Activated CD4-positive, alpha-beta T cell treated with anti-CD3 and anti-CD28 coated beads for 36 hours (primary cell): ENCODE measurements at regions not wholly inside any gene's neighbourhood (a gene's known extent, or its start where the extent isn't known, plus 50 kb on each side); places are given as distances from the start of the nearest gene placed in this dataset.

Experiments used
- ATAC-seq: fragments of 200-7000 bp; cut with Tn5 transposase; one replicate; pipeline ENCODE4 v1.10.0; 2021; ENCODE audit warnings: mild to moderate bottlenecking, moderate library complexity
- CTCF ChIA-PET: fragments of 350-600 bp; sonication (Branson Sonifier 250); formaldehyde crosslinking; loops from one replicate; lab custom pipeline; 2021; ENCODE audit warnings: antibody characterized with exemption; lab: Charles Lee
- POLR2A ChIA-PET: fragments of 350-600 bp; sonication (Branson Sonifier 250); formaldehyde crosslinking; loops from one replicate; lab custom pipeline; 2021; ENCODE audit warnings: antibody characterized with exemption, inconsistent platforms; lab: Charles Lee
- DNase-seq: peaks from one replicate; pipeline ENCODE4 v3.0.0-alpha.2; 2020
- H3K27ac Mint-ChIP-seq: one replicate; pipeline ENCODE4 v1.8.0; 2021; ENCODE audit warnings: mixed read lengths
- H3K27me3 Mint-ChIP-seq: one replicate; pipeline ENCODE4 v1.8.0; 2021; ENCODE audit warnings: mixed read lengths
- H3K36me3 Mint-ChIP-seq: one replicate; pipeline ENCODE4 v1.8.0; 2021; ENCODE audit warnings: low read depth, mixed read lengths
- H3K4me1 Mint-ChIP-seq: one replicate; pipeline ENCODE4 v1.8.0; 2021; ENCODE audit warnings: mixed read lengths
- H3K4me3 Mint-ChIP-seq: one replicate; pipeline ENCODE4 v1.8.0; 2021; ENCODE audit warnings: mild to moderate bottlenecking, moderate library complexity, mixed read lengths
- H3K9me3 Mint-ChIP-seq: one replicate; pipeline ENCODE4 v1.8.0; 2021; ENCODE audit warnings: low read depth, mixed read lengths
- intact Hi-C, 2 experiments: fragments of 100-400 bp; cut with DNase I in 1 of 2; cut with micrococcal nuclease in 1 of 2; formaldehyde crosslinking; loops; one replicate each; pipeline versions ENCODE4 v1.14.2 to v1.15.1; 2022 to 2024; cut with DNase I, micrococcal nuclease

- H3K4me3 Mint-ChIP-seq: no peak overlapping the region
- peaks cover 3% of the 10 kb centered on the region for H3K9me3 Mint-ChIP-seq
- no peak overlapping the region for H3K27ac Mint-ChIP-seq
- POLR2A ChIA-PET: no interaction called here
- no peaks in the 10 kb centered on the region for H3K27me3 Mint-ChIP-seq
- intact Hi-C loops: no loop called here
- ATAC-seq: no peak
- CTCF ChIA-PET: interaction anchor here (1.3 kb wide), 1 partner anchor 155 kb away, joined by 3 read pairs; no protein-coding TSS in a partner anchor
- peaks cover 4% of the 10 kb centered on the region for H3K36me3 Mint-ChIP-seq
- DNase-seq: no peak
- H3K4me1 Mint-ChIP-seq: peaks cover 82% of the 10 kb centered on the region
These were observed 71.0 kb downstream of the COQ2 start for GRCh38 chr4:83213640-83214039.

- peak; percentile 91 for ATAC-seq
- peak overlapping the region; percentile 12 for H3K4me3 Mint-ChIP-seq
- peaks cover 4% of the 10 kb centered on the region for H3K36me3 Mint-ChIP-seq
- intact Hi-C loops: no loop called here
- CTCF ChIA-PET: interaction anchor here (1.0 to 1.2 kb wide), 3 partner anchors 12 to 54 kb away, joined by 3 to 4 read pairs (median 3); no protein-coding TSS in a partner anchor
- H3K9me3 Mint-ChIP-seq: peaks cover 3% of the 10 kb centered on the region
- peaks cover 68% of the 10 kb centered on the region for H3K4me1 Mint-ChIP-seq
- POLR2A ChIA-PET: interaction anchor here (0.6 kb wide), 2 partner anchors 23 to 322 kb away, joined by 4 read pairs; no protein-coding TSS in a partner anchor
- peak overlapping the region; percentile 77 for H3K27ac Mint-ChIP-seq
- peak; percentile 55 for DNase-seq
- no peaks in the 10 kb centered on the region for H3K27me3 Mint-ChIP-seq
These were observed 72.4 kb downstream of the COQ2 start for GRCh38 chr4:83212041-83212851.

DNA sequence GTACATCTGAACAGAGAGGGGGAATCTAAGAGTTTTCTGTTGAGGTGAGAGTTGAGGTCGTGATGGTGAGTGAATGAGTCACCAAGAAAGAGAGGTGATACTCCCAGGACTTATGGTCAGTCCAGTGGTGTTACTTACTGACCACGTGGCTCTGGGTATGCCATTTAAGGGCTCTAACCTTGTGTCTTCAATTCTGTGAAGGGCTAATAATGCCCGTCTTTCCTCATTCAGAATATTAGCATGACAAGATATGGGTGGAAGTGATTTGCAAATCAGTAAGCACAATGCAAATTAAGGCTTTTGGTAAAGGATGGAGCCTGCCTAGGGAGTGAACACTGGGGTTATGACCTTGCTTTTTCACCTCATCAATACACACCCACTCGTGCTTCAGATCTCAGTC lies 75.2 kb downstream of the COQ2 start:
- DNase-seq (no peak), ATAC-seq (no peak)
- Mint-ChIP-seq H3K27ac (no peak overlapping the region), H3K4me1 (peaks cover 46% of the 10 kb centered on the region), H3K9me3 (peaks cover 3% of the 10 kb centered on the region), H3K36me3 (no peaks in the 10 kb centered on the region), H3K4me3 (no peak overlapping the region), H3K27me3 (no peaks in the 10 kb centered on the region)
- ChIA-PET CTCF (interaction anchor here (0.5 to 1.6 kb wide), 3 partner anchors 11 to 59 kb away, joined by 3 to 4 read pairs (median 3); no protein-coding TSS in a partner anchor), POLR2A (no interaction called here)
- intact Hi-C loops: no loop called here

- Mint-ChIP-seq H3K4me3 (no peak overlapping the region), H3K36me3 (no peaks in the 10 kb centered on the region), H3K27me3 (no peaks in the 10 kb centered on the region), H3K9me3 (peaks cover 3% of the 10 kb centered on the region), H3K4me1 (peaks cover 45% of the 10 kb centered on the region), H3K27ac (no peak overlapping the region)
- POLR2A ChIA-PET: no interaction called here
- no peak for ATAC-seq
- intact Hi-C loops: no loop called here
- no peak for DNase-seq
- CTCF ChIA-PET: interaction anchor here (1.6 kb wide), 1 partner anchor 28 kb away, joined by 4 read pairs; no protein-coding TSS in a partner anchor
These were observed 75.9 kb downstream of the COQ2 start for GRCh38 chr4:83208371-83209365.

DNA sequence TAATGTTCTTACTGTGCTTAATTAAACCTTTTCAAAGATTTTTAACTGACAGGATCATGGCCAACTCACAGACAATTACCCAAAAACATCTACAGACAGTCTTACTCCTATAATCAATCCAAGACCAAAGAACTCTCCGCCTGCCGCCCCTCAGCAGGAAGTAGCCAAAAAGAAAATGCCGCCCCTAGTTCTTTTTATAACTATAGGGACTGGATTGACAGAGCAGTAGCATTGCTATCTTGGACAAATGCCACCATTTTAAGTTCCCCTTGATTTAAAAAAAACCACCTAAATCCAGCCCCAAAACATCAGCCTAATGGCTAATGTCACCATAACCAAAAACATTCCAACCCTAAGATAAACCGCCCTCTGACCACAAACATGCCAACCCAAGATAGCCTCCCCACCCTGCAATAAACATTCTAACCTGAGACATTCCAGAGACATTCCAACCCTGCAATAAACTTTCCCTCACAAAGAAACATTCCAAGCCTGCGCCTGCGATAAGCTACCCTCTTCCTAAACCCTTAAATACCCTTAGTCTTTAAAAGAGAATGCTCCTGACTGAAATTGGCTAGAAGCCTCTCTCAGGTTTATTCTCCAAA lies 77.0 kb downstream of the COQ2 start:
- Mint-ChIP-seq H3K4me1 (peaks cover 34% of the 10 kb centered on the region), H3K36me3 (no peaks in the 10 kb centered on the region), H3K27me3 (no peaks in the 10 kb centered on the region), H3K27ac (no peak overlapping the region), H3K9me3 (no peaks in the 10 kb centered on the region), H3K4me3 (no peak overlapping the region)
- ChIA-PET POLR2A (no interaction called here), CTCF (no interaction called here)
- DNase-seq (no peak), ATAC-seq (no peak)
- intact Hi-C loops: no loop called here

DNA sequence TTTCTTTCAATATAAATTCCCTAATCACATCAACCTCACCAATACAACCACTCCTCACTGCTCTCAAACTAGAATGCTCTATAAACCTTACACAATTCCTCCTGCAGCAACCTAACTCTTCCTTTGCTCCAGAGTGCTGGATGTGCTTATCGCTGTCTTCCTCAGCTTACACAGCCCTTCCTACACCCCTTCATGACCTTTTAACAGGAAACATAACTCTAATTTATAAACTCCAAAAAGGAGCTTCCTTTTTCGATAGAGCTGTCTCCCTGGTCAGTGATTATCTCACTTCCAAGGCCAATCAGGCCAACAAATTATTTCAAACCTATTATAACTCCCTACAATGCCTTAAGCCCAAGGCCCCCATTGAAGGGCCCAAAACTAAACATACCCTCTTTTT lies 78.8 kb downstream of the COQ2 start:
- no peak overlapping the region for H3K27ac Mint-ChIP-seq
- ChIA-PET CTCF (interaction anchor here (0.7 to 1.4 kb wide), 3 partner anchors 41 to 95 kb away, joined by 3 to 4 read pairs (median 3); no protein-coding TSS in a partner anchor), POLR2A (no interaction called here)
- no peaks in the 10 kb centered on the region for H3K36me3 Mint-ChIP-seq
- H3K4me3 Mint-ChIP-seq: no peak overlapping the region
- H3K9me3 Mint-ChIP-seq: no peaks in the 10 kb centered on the region
- DNase-seq: no peak
- no peak for ATAC-seq
- H3K27me3 Mint-ChIP-seq: no peaks in the 10 kb centered on the region
- intact Hi-C loops: no loop called here
- H3K4me1 Mint-ChIP-seq: peaks cover 16% of the 10 kb centered on the region

DNA sequence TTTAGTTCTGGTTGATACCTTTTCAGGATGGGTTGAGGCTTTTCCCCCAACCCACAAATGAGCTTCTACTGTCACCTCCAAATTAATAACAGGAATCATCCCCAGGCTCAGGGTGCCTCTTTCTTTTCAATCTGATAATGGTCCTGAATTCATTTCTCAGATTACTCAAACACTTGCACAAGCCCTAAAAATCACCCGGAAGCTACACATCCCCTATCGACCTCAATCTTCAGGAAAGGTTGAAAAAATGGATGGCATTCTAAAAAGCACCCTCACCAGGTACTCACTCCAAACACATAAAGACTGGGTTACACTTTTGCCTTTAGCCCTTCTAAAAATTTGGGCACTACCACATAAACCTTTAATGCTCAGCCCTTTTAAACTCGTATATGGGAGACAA lies 79.9 kb downstream of the COQ2 start:
- H3K4me1 Mint-ChIP-seq: peaks cover 7% of the 10 kb centered on the region
- ChIA-PET POLR2A (no interaction called here), CTCF (no interaction called here)
- ATAC-seq: no peak
- H3K27me3 Mint-ChIP-seq: no peaks in the 10 kb centered on the region
- no peak overlapping the region for H3K4me3 Mint-ChIP-seq
- H3K36me3 Mint-ChIP-seq: no peaks in the 10 kb centered on the region
- H3K9me3 Mint-ChIP-seq: no peaks in the 10 kb centered on the region
- no peak for DNase-seq
- intact Hi-C loops: no loop called here
- H3K27ac Mint-ChIP-seq: no peak overlapping the region

- H3K27me3 Mint-ChIP-seq: no peaks in the 10 kb centered on the region
- no peak for ATAC-seq
- CTCF ChIA-PET: no interaction called here
- H3K27ac Mint-ChIP-seq: no peak overlapping the region
- intact Hi-C loops: no loop called here
- no peaks in the 10 kb centered on the region for H3K9me3 Mint-ChIP-seq
- H3K4me3 Mint-ChIP-seq: no peak overlapping the region
- no peaks in the 10 kb centered on the region for H3K36me3 Mint-ChIP-seq
- no peaks in the 10 kb centered on the region for H3K4me1 Mint-ChIP-seq
- DNase-seq: no peak
- POLR2A ChIA-PET: no interaction called here
These were observed 82.8 kb downstream of the COQ2 start for GRCh38 chr4:83201761-83202160.

- no peak overlapping the region for H3K4me3 Mint-ChIP-seq
- DNase-seq: no peak
These were observed 83.2 kb upstream of the PLAC8 start for GRCh38 chr4:83197555-83198235.

GRCh38 chr4:83196921-83197320 lies 82.4 kb upstream of the PLAC8 start:
- Mint-ChIP-seq H3K27ac (no peak overlapping the region), H3K9me3 (no peaks in the 10 kb centered on the region), H3K4me3 (no peak overlapping the region), H3K27me3 (no peaks in the 10 kb centered on the region), H3K36me3 (no peaks in the 10 kb centered on the region), H3K4me1 (no peaks in the 10 kb centered on the region)
- ChIA-PET POLR2A (no interaction called here), CTCF (interaction anchor here (0.7 to 1.3 kb wide), 2 partner anchors 21 to 71 kb away, joined by 3 read pairs; no protein-coding TSS in a partner anchor)
- DNase-seq (no peak), ATAC-seq (no peak)
- intact Hi-C loops: loop anchor here in 1 of 2 experiments (5.0 kb wide), 1 partner anchor 40 kb away; no protein-coding TSS in a partner anchor

More at GRCh38 chr4:83197555-83198235, 83.2 kb upstream of the PLAC8 start:
- no peak for ATAC-seq
- no peaks in the 10 kb centered on the region for H3K36me3 Mint-ChIP-seq
- no peaks in the 10 kb centered on the region for H3K27me3 Mint-ChIP-seq
- intact Hi-C loops: loop anchor here in 1 of 2 experiments (5.0 kb wide), 1 partner anchor 40 kb away; no protein-coding TSS in a partner anchor
- H3K27ac Mint-ChIP-seq: no peak overlapping the region
- no peaks in the 10 kb centered on the region for H3K4me1 Mint-ChIP-seq
- no peaks in the 10 kb centered on the region for H3K9me3 Mint-ChIP-seq
- POLR2A ChIA-PET: no interaction called here
- CTCF ChIA-PET: interaction anchor here (0.7 to 1.6 kb wide), 4 partner anchors 12 to 1804 kb away, joined by 3 read pairs; no protein-coding TSS in a partner anchor
